Stimulated activated CD8-positive, alpha-beta memory T cell treated with anti-CD3 and anti-CD28 coated beads, Interleukin-15, amount 100 ng/mL, for 4 hours (primary cell): ENCODE measurements at regions not wholly inside any gene's neighbourhood (a gene's known extent, or its start where the extent isn't known, plus 50 kb on each side); places are given as distances from the start of the nearest gene placed in this dataset.

Experiments used
- DNase-seq, 2 donors: peaks; one replicate each; pipeline ENCODE4 v3.0.0-alpha.2; 2020; ENCODE audit warnings: low read depth in 2 of 2

DNA sequence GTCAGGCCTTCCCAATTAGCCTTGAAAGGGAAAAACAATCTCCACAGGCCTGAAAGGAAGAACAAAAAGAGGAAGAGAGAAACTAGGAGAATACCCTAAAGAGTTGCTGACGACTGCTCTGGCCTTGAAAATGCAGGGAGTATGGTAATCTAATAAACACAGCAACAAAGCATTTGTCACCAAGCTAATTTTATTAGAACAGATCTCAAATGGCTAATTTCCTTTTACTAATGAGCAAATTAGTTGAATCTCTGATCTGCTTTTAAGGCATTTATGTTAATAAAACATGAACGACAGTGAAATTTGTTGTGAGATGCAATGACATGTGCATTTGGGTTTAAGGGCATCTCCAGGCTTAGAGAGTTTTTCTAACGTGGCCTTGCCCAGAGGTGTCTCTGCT lies 212.2 kb downstream of the BUD13 start:
- DNase-seq, result no peak

DNA sequence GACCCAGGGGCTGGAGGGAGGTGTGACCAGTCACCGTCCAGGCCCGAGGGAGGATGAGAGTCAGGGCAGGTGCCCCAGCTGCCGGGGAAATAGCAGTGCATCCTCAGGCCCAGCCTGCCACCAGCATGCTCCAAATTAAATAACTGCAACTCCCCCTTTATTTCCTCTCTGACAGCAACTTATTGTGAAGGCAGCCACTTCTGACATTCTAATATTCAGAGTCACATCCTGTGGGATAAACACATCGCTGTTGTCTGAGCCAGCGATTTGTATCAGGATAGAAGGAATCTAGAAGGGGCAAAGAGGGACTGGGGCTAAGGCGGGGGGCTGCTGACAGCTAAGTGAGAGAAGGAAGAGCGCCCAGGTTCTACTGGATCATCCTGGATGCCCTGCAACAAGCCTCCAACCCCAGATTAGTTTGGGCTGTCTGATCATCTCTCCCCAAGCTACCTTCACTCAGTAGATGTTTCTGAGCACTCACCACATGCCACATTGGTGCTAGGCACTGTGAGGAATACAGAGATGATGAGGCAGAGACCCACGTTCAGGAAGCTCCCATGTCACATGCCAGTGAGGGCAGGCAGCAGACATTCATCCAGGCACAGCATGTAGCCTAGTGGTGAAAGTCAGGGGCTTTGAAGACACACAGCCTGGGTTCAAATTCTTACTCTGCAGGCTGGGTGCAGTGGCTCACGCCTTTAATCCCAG lies 214.1 kb downstream of the BUD13 start:
- DNase-seq, result no peak

DNA sequence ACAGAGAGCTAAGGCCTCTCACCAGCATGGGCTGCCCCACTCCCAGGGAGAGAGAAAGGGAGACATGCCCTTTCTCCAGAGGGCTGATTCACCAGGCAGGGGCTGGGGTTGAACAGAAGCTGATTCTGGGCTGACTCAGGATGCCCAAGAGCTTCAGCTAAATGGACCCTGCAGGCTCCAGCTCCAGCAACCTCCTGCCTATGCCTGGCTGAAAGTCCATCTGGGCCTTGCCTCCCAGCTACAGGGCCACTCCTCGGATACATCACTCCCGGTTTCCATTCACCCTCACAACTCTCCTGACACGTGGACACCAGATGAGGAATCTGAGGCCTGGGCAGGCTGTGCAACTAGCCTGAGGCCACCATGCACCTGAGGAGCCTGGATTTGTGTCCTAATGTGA lies 215.5 kb downstream of the BUD13 start:
- DNase-seq, result no peak

DNA sequence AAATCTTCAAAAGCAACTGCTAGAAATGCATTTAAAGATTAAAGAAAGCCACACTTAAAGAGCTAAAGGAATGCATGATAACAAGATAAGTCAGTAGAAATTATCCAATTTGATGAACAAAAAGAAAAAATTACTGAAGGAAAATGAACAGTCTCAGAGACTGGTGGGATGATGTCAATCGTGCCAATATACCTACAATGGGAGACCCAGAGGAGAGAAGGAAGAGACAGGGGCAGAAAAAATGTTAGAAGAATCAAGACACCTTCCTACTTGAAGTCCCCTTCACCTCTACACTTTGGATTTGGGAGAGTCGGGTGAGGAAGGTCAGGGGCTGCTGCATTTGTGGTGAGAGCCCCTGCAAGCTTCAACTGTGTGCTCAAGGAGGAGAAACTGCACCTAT lies 216.3 kb downstream of the BUD13 start:
- DNase-seq, result no peak

DNA sequence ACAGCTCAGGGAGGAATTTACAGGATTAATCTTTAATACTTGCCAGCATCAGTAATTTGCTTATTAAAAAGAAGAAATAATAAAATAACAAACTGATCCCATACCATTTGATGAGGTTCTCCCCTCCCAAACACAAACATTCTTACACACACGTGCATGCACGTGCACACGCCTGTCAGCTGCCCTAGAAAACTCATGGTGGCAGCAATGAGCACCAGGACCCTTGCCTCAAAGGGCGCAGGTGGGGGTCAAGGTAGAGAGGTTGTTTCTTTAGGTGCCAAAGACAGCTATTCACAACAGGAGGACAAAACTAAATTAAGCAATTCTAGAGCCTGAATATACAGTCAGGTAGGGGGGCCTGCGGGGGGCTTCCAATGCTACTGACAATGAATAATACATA lies 219.3 kb downstream of the BUD13 start:
- DNase-seq, result no peak

DNA sequence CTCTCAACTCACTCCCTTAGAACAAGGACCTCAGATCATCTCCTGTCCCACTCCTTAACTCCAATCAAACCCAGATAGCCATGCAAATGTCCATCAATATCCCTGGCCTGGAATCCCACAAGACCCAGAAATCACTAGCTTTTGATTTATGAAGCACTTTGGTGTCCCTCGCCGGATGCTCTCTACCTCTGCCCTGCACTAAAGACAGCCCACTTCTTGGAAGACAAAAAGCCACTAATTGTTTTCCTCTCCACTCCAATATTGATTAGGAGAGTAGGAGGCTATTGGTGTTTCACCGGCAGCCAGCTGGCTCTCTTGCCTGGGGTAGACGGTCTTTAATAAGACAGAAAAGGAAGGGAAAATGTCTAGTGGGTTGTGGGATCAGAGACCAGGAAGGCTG lies 221.2 kb downstream of the BUD13 start:
- no peak for DNase-seq

DNA sequence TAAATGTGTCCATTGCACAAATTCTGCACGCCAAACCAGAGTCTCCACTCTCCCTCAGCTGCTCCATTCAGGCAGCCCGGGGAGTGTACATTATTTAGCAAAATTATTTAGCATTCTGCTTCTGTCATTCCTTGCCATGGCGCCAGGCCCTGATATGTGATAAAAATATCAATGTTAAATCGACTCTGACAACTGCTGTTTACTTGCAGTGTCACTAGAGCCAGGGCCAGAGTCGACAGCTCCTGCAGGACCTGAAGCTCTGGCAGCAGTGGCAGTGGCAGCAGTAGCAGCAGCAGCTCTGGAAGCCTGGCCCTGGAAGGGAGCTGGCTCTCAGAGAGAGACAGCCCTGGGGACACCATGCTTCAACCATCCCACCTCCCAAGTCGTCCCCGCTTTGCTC lies 224.5 kb downstream of the BUD13 start:
- no peak for DNase-seq

DNA sequence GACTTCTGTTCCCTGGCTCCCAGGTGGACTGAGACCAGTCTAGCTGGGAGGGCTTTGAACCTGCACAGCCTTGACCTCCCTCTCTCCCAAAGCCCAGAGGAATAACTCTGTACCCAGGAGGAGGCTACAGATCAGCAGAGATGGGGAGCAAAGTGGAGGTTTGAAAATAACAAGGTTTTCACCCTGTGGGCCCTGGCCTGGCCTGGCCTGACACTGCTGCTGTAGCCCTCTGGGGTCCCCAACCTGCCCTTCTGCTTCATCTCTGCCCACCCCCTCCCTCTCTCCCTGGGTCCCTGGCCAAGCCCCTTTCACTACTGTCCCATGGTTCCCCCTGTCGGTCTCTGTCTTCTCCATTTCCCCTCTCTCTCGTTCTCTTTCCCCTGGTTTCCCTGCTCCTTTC lies 225.2 kb downstream of the BUD13 start:
- DNase-seq, result no peak

DNA sequence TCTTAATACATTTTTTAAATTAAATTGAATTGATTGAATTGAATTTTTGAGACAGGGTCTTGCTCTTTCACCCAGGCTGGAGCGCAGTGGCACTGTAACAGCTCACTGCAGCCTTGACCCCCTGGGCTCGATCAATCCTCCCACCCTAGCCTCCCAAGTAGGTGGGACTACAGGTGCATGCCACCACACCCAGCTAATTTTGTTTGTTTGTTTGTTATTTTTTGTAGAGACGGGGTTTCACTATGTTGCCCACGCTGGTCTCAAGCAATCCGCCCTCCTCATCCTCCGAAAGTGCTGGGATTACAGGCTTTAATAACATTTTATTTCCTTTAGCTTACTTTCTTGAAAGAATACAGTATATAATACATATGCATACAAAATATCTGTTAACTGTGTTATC lies 226.9 kb downstream of the BUD13 start:
- no peak for DNase-seq

DNA sequence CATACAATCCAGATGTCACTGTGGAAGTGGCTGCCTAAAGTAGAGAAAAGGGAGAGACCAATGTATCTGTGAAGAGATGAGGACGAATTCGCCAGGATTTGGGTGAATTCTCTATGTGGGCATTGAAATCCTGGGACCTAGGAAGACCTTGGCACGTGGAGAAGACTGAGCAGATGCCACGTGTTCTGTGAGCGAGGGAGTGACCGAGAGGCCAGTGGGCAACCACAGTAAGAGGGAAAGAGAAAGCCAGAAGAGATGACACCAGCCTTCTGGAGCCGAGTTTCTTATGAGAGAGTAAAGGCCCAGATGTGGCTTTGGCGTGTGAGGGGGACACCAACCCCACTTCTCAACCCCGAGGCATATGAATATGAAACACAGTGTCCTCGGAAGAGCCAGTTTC lies 228.1 kb downstream of the BUD13 start:
- DNase-seq, result no peak

DNA sequence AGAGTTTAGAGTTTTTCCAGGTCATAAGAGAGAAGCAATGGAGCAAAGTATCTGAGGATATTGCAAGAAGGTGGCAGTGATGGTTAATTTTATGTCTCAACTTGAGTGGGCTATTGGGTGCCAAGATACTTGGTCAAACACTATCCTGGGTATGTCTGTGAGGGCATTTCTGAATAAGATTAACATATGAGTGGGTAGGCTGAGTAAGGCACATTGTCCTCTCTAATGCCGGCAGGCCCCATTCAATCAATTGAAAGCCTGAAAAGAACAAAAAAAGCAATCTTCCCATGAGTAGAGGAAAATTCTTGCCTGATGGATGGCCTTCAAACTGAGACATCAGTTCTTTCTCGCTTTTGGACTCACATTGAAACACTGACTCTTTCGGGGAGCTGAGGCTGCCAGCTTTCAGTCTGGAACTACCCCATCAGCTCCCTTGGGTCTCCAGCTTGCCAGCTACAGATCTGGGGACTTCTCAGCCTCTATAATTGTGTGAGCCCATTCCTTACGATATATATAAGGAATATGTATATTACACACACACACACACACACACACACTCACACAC lies 228.8 kb downstream of the BUD13 start:
- DNase-seq, result no peak

DNA sequence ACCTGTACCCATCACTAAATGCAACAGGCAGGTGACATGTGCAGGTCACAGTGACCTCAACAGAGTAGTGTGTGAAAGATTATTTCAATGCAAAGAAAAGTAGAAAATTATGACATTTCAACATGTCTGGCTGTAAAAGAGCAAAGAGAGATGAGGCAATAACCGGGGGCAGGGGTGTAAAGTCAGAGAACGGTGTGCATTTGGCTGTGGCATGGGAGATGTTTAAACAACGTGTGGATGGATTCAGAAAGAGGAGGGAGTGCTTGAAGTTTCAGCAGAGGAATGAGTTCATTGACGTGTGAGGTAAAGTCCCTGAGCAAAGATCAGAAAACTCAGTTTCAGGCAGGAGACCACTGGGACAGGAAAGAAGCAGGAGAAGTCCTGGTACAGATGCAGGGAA lies 229.7 kb downstream of the BUD13 start:
- DNase-seq, result no peak

DNA sequence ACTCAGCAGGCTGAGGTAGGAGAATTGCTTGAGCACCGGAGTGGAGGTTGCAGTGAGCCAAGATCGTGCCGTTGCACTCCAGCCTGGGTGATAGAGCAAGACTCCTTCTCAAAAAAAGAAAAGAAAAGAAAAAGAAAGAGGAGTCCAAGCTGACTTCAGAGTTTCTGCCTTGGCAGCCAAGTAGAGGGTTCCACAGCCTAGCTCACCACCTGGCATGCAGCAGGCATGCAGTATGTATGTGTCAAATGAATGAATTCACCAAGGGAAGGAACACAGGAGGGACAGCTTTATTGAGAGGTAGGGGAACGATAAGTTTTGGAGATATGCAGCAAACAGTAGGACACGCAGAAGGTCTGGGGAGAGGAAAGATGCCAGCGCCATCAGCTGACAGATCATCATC lies 230.4 kb downstream of the BUD13 start:
- DNase-seq, result no peak

DNA sequence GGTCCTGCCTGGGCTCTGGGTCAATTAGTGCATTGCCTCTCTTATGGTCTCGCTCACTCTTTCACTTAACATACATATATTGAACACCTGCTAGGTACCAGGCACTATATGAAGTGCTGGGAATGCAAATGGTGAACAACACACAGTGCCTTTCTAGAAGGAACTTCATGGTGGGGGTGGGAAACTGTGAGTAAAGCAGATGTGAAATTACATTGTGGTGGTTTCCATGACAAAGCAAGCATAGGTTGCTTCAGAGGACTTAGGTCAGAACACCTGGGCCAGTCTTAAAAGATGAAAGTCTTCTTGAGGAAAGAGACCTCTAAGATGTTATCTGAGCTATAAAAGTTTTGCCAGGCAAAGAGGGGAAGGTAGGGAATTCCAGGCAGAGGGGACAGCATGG lies 231.3 kb downstream of the BUD13 start:
- no peak for DNase-seq

DNA sequence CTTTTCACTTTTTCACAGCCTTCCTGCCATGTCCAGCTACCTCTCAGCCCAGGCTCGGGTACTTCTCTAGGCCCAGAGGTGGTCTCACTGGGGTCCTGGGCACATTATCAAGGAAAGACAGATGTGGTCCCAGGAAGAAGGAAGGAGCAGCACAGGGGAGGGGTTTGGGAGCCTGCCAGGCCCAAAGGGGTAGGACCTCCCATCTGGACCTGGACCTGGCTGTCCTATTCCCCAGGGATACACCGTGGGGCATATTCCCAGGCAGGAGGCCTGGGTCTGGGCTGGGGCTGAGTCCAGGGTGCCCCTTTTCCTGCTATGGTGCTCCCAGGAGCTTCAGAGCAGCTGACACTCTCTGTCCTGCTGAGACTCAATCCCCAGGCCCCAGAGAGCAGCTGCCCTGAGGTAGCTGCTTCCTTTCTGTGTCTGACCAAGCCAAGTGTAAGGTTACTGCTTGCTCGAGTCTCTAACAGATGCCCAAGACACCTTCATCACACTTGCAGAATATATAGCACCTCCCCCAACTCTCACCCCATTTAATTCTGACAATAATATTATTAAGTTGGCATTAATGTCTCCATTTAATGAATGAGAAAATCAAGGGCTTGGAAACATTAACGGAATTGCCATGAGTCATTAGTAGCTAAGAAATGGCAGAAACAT lies 232.0 kb downstream of the BUD13 start:
- no peak for DNase-seq

DNA sequence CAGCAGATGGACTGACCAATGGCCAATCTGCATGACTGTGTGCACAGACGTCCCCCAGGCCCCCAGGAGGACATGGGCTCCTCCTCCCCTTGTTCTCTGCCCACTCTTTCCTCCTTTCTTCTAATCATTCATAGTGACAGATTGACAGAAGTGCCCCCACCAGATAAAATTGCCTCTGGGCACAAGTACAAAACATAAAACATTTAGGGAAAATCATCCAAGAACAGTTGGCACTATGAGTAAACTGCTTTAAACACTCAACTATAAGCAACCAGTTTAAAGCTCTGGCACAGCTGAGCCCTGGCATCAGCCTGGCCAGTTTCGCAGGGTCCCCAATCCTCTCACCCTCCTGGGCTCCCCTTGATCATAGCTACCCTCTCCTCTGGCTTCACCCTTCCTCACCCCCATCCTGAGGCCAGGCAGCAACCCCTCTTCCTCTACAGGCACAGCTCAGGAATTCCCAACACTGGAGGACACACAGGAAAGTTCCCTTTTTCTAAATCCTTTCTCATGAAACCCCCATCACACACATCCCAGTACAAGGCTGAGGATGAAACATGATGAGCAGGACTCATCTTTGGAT lies 232.9 kb downstream of the BUD13 start:
- no peak for DNase-seq

DNA sequence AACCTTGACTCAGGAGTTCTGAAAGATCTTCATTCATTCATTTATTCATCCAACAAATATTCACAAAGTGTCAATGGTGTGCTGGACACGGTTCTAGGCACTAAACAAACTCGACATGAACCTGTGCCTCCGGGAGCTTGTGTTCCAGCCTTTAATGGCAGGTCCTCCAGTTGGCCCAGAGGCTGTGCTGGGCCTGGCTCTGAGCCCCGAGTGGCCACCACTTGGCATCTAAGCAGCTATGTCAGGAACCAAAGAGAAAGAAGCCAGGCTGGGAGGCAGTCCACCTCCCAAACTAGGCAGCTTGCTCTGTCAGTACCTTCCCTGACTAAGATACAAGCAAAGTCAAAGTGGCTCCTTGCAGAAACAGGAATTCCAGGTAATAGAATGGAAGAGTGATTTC lies 233.6 kb downstream of the BUD13 start:
- DNase-seq, result no peak

DNA sequence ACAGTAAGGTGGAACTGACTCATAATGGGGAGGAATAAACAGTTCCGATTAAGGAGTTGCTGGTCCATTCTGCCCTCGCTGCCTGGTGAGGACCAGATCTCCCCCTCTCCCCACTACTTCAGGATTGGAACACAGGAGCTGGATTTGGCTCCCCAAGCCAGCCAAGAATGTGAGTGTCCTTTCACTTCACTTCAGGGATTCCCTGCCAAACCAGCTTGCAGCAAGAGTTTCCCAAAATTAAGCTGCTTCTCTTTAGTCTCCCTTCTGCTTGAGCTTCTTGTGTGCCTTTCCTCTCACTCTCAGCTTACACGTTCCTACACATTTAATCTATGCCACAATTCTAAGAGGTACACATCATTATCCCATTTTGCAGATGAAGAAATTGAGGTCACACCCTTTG lies 234.1 kb downstream of the BUD13 start:
- DNase-seq, result no peak

DNA sequence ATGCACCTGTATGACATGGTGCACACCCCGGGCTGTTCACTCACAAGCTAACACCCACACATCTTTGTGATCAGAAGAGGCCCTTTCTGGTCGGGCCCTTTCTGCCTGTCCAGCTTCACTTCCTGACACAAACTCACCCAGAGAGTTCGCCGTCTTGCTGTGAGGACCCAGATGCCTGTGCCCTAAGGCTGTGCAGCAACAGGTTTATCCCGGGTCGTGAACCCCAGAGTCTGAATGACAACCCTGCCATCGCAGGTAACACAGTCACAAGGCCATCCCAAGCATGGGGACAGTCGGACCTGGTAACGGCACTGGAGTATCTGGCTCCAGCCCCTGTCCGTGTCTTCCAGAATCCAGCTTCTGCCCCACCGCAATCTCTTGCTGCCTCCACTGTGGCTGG lies 235.1 kb downstream of the BUD13 start:
- DNase-seq, result no peak

DNA sequence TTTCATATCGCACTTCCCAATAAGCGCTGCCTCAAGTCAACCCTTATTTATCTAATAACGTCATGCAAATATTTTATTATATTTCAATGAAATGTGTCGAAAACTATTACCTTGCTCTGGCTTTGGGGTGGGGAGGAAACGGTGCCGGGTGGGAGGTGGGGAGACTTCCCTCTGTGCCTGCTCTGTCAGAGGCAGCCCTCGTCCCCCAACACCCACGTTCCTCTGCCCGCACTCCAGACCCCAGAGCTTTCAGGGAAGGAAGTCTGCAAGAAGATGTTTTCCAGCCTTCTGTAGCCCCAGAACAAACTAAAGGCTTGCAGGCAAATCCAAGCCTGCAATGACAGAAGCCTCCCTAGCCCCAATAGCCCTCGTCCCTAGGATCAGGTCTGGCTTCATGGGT lies 235.7 kb downstream of the BUD13 start:
- no peak for DNase-seq

DNA sequence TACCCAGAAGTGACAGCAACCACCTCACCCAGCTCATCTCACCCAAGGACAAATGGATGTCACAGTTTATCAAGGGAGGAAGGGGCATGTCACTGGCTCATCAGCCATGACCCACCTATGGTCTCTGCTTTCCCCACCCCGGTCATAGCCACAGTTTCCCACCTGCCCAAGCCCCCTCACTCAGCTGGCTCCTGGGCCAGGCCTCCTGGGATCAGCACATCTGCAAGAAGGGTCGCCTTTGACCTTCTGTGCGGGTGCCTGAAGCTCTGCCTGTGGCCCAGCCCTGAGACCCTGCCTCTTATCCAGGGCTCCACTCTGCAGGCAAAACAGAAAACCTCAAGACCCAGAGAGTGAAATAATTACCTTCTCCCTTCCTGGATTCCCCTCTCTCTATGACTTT lies 236.4 kb downstream of the BUD13 start:
- no peak for DNase-seq

DNA sequence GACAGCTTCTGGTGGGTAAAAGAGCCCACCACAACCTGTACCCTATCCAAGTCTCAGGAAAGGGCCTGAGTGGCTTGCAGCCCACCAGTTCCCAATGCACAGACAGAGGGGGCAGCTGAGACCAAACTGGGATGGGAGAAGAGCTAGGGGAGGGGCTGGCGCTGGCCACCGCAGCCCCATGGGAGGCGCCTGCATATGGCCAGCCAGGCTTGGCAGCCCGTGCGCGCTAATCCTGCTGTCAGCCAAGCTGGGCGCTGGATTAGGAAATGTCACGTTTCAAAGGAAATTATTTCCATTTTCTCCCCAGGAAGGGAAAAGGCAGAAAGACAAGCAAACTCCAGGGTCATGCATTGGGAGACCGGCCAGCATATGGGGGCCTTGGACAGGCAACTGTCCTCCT lies 236.8 kb downstream of the BUD13 start:
- DNase-seq, result no peak

DNA sequence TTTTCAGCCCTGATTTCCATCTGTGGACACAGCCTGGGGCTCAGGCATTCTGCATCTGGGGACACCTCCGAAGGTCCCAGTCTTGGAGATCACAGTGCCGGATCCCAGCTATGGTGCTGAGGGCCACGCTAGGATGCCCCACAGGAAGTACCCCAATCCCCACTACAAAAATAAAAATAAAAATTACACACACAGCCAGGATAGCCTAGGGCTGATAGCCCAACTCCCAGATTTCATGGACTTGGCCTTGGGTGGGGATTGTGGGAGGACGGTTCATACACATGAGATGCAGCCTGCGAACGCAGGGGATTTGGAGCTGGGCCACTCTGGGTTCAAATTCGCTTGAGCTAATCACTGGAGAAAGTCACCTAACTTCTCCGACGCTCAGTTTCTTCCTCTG lies 237.7 kb downstream of the BUD13 start:
- no peak for DNase-seq
